ENCODE measurements at regions not wholly inside any gene's neighbourhood (a gene's known extent, or its start where the extent isn't known, plus 50 kb on each side); places are given as distances from the start of the nearest gene placed in this dataset.

- DNase-seq (ENCODE audit: low read depth in 3 of 3, low spot score in 1 of 3) = no peak
Observed at GRCh38 chr14:25197885-25198284, 147.9 kb upstream of the STXBP6 start.

- no peak for DNase-seq (ENCODE audit: low read depth in 3 of 3, low spot score in 1 of 3)
Observed at GRCh38 chr14:25180221-25180620, 130.3 kb upstream of the STXBP6 start.

- no peak for DNase-seq (ENCODE audit: low read depth in 3 of 3, low spot score in 1 of 3)
Observed at GRCh38 chr14:25178255-25178654, 128.3 kb upstream of the STXBP6 start.

GRCh38 chr14:25150934-25151790, 101.2 kb upstream of the STXBP6 start:
- no peak for DNase-seq (ENCODE audit: low read depth in 3 of 3, low spot score in 1 of 3)

GRCh38 chr14:25150401-25150800, 100.5 kb upstream of the STXBP6 start:
- DNase-seq (ENCODE audit: low read depth in 3 of 3, low spot score in 1 of 3) = no peak

- DNase-seq (ENCODE audit: low read depth in 3 of 3, low spot score in 1 of 3) = no peak
Observed at GRCh38 chr14:25140411-25140810, 90.5 kb upstream of the STXBP6 start.

DNA sequence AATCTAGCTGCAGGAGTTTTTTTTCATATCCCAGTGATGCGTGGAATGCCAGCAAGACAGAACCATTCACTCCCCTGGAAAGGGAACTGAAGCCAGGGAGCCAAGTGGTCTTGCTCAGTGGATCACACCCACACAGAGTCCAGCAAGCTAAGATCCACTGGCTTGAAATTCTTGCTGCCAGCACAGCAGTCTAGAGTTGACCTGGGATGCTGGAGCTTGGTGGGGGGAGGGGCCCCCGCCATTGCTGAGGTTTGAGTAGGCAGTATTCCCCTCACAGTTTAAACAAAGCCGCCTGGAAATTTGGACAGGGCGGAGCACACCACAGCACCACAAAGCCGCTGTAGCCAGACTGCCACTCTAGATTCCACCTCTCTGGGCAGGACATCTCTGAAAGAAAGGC, 86.9 kb upstream of the STXBP6 start:
- DNase-seq (ENCODE audit: low read depth in 3 of 3, low spot score in 1 of 3) = no peak

- no peak for DNase-seq (ENCODE audit: low read depth in 3 of 3, low spot score in 1 of 3)
Observed at GRCh38 chr14:25134184-25134583, 84.2 kb upstream of the STXBP6 start.

- peak in 1 of 3 donors; percentile 18 for DNase-seq (ENCODE audit: low read depth in 3 of 3, low spot score in 1 of 3)
Observed at GRCh38 chr14:25132732-25133422, 82.9 kb upstream of the STXBP6 start.

GRCh38 chr14:25132094-25132493, 82.1 kb upstream of the STXBP6 start:
- no peak for DNase-seq (ENCODE audit: low read depth in 3 of 3, low spot score in 1 of 3)

DNA sequence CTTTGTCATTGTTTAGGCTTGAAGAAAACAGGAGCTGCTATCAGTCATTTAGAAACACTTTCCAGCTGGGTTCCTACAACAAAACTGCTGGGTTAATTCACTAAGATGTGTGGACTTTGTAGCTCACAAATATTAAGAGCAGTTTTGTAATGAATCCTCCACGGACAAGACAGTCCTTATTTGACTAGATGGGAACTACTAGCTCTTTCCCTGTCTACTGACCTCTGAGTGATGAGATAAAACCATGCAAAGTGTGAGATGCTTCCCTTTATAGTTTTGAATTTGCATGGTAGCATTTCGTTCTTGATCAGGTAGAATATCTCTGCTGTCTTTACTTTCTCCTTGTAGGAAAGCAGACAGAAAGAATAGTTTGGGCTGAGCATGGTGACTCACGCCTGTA, 72.9 kb upstream of the STXBP6 start:
- DNase-seq (ENCODE audit: low read depth in 3 of 3, low spot score in 1 of 3) = no peak

DNA sequence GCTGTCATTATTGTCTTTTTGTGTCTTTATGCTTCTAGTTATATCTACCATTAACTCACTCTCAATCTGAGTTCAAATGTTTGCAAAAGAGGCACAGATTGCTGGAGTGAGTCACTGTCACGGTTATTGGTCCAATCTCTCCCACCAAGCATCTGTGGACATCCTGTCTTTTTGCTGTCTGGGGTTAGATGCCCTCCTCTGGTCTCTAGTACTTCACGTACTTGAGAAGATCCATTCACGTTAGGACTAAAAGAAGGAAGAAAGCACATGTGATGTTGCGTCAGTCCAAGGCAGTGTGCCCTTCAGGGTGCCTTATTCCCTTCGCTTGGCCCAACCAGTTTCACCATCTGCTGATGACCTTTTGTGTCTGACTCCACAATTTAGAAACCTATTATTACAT, 72.3 kb upstream of the STXBP6 start:
- no peak for DNase-seq (ENCODE audit: low read depth in 3 of 3, low spot score in 1 of 3)

GRCh38 chr14:25121337-25122129, 71.6 kb upstream of the STXBP6 start:
- no peak for DNase-seq (ENCODE audit: low read depth in 3 of 3, low spot score in 1 of 3)

- DNase-seq (ENCODE audit: low read depth in 3 of 3, low spot score in 1 of 3) = no peak
Observed at GRCh38 chr14:25120261-25120660, 70.3 kb upstream of the STXBP6 start.

DNA sequence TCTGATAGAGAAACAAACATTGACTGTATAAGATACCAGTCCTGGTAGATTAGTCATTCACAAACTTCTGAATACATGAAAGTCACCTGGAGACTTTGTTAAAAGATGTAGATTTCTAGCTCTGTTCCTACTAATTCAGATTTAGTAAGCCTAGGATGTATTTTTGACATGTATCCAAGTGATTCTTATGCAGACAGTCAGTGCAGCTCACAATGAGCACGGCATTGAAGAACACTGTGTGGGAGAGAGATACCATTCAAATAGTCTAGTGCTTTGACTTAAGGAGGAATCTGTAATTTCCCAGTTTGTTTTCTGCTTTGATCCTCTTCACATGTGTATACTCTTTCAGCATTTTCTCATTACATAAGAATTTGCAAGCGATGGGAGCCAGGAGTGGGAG, 68.7 kb upstream of the STXBP6 start:
- DNase-seq (ENCODE audit: low read depth in 3 of 3, low spot score in 1 of 3) = no peak

- DNase-seq (ENCODE audit: low read depth in 3 of 3, low spot score in 1 of 3) = no peak
Observed at GRCh38 chr14:25117342-25117741, 67.4 kb upstream of the STXBP6 start.

DNA sequence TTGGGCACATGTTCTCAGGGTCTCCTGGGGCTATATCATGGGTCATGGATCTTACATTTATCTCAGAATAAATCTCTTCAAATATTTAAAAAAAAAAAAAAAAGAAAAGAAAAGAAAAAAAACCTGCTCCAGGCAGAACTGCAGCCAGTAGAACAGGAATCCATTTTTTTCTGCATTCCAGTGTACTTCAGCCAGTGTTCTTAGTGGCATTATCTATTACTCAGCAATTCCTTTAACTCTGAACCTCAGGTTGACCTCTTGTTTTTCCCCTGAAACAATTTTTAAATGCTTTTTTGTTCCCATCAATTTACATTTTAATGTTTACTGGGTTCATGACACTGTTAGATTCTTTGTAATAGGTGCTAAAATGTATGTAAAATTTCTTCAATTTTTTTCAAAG, 66.7 kb upstream of the STXBP6 start:
- no peak for DNase-seq (ENCODE audit: low read depth in 3 of 3, low spot score in 1 of 3)

DNA sequence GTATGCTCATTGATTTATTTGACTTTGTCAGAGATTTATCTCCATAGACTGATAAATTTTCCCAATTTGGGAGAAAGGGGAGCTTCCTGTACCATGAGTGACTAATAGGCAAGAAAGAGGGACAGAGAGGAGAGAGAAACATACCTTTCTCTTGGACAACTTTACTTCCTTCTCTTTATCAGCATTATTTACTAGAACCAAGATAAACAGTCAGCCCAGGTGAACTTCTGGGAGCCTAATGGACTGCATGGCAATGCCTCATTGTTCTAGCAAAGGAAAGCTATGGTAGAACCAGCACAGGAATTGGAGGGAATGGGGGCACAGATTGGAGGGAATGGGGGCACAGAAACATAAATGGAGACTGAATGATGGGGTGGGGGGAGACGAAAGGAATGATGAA, 63.4 kb upstream of the STXBP6 start:
- no peak for DNase-seq (ENCODE audit: low read depth in 3 of 3, low spot score in 1 of 3)

DNA sequence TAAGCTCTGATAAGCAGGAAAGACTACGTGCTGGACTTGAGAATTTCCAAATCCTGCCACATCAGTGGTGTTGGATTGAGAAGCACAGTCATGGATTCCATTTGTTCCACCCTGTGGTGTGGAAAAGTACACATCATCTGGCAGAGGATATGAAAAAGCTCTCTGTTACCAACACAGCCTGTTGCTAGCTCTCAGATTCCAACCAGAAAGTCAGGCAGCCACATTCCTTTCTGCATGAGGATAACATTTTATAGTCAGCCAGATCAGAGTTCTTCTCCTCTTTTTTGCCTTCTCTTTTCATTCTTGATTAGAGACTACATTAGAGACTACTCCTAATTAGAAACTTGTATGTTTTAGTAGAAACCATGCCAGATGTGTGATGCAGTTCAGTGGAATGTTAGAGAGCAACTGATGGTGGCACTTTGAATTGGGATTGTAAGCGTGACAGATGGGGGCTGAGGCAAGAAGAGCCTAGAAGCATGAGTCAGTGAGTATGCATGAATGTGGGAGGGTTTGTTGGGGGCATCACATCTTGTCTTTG, 61.2 kb upstream of the STXBP6 start:
- DNase-seq (ENCODE audit: low read depth in 3 of 3, low spot score in 1 of 3) = no peak

DNA sequence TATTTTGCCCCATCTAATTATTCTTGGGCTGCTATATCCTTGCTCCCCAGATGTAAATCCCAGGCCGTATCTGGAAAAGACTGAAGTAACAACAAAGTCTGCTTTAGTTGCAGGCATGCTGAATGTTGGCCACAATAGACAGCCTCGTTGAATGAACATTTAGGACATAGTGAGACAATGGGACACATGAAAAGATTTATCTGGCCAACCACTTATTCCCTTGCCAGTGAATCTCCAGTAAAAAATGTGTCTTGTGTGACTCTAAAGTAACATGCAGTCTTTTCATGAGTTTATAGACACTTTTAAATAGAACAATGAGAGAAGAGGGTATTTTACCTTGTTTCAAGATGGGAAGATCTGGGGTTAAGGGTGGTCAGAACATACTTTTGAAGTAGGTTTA, 60.2 kb upstream of the STXBP6 start:
- DNase-seq (ENCODE audit: low read depth in 3 of 3, low spot score in 1 of 3) = no peak

GRCh38 chr14:25108959-25109358, 59.0 kb upstream of the STXBP6 start:
- no peak for DNase-seq (ENCODE audit: low read depth in 3 of 3, low spot score in 1 of 3)

DNA sequence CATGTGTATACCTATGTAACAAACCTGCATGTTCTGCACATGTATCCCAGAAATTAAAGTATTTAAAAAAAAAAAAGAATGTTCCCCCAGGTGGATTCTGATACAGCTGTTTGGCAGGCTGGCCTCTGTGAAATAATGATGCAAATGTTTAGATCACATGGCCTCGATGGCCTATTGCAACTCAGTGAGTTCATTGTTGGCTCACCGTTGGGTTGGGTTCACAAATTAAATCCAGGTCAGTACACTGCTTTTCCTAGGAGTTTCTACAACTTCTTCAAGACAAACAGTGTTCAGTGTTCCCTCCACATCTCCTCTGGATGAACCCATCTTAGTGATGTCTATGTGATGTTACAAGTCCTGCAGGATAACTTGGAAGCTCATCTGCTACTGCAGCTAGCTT, 58.3 kb upstream of the STXBP6 start:
- no peak for DNase-seq (ENCODE audit: low read depth in 3 of 3, low spot score in 1 of 3)

All from stimulated activated CD4-positive, alpha-beta T cell treated with anti-CD3 and anti-CD28 coated beads, TNF-alpha, amount 100 ng/mL, for 1 hour (primary cell).